Upper lobe of left lung (tissue), 6 donors: ENCODE measurements at regions not wholly inside any gene's neighbourhood (a gene's known extent, or its start where the extent isn't known, plus 50 kb on each side); places are given as distances from the start of the nearest gene placed in this dataset.
"Not testable (repeated sequence)": the region's sequence is repeated elsewhere in the genome, so short reads cannot be mapped to it uniquely, and the experiment has no call there.

ENCODE experiments used
- ATAC-seq, 2 donors: fragments of 200-7000 bp; cut with Tn5 transposase; one replicate each; pipeline ENCODE4 v1.9.1; 2022; ENCODE audit warnings: mild to moderate bottlenecking in 2 of 2, moderate library complexity in 2 of 2; ENCODE audit not compliant: low FRiP score in 2 of 2
- DNase-seq, 2 donors: peaks; one replicate each; pipeline ENCODE4 v3.0.0-alpha.2; 2019 to 2020
- H3K27ac ChIP-seq, 4 donors: fragments of 200-600 bp; sonication (generic); one replicate each; pipeline ENCODE4 v1.5.1; 2016 to 2019
- H3K27me3 ChIP-seq, 4 donors: fragments of 200-600 bp; sonication (generic); one replicate each; pipeline ENCODE4 v1.5.1; 2017 to 2019
- H3K36me3 ChIP-seq, 4 donors: fragments of 200-600 bp; sonication (generic); one replicate each; pipeline ENCODE4 v1.5.1; 2016 to 2019
- H3K4me1 ChIP-seq, 4 donors: fragments of 200-600 bp; sonication (generic); one replicate each; pipeline ENCODE4 v1.5.1; 2018 to 2019
- H3K4me3 ChIP-seq, 4 donors: fragments of 200-600 bp; sonication (generic); one replicate each; pipeline ENCODE4 v1.5.1; 2017 to 2019; ENCODE audit warnings: mild to moderate bottlenecking in 2 of 4, moderate library complexity in 1 of 4
- H3K9me3 ChIP-seq, 4 donors: fragments of 200-600 bp; sonication (generic); one replicate each; pipeline ENCODE4 v1.5.1; 2018 to 2019
- EP300 ChIP-seq, 4 donors: sonication (generic); formaldehyde crosslinking; IDR thresholded peaks; one replicate each; pipeline ENCODE4 v1.5.1; 2017; ENCODE audit warnings: antibody characterized with exemption in 4 of 4, control low read depth in 2 of 4
- POLR2A ChIP-seq, 4 donors: fragments of 450-650 bp; IDR thresholded peaks; one replicate each; pipeline ENCODE4 v1.5.1; 2016 to 2017; ENCODE audit warnings: antibody characterized with exemption in 4 of 4, mild to moderate bottlenecking in 2 of 4
- POLR2AphosphoS5 ChIP-seq, 2 donors: sonication (generic); formaldehyde crosslinking; IDR thresholded peaks; one replicate each; pipeline ENCODE4 v1.5.1; 2017; ENCODE audit warnings: antibody characterized with exemption in 2 of 2
- WGBS, 2 donors: methylation state at CpG; one replicate each; pipeline ENCODE4 v1.1.5; 2017 to 2018; 5-methylcytosine and 5-hydroxymethylcytosine counted together
- TF ChIP-seq, protein P1 (sequence below), 6 experiments: fragments of 450-650 bp in 4 of 6; fragments of 200-600 bp in 2 of 6; sonication (generic) in 2 of 6; IDR thresholded peaks; one replicate each; pipeline ENCODE4 v1.5.1; 2016 to 2019; ENCODE audit warnings: antibody characterized with exemption in 6 of 6
- donor health status: DM: no; HTN: no; CAD: no; lungs with moderate emphysema.
- donor health status: DM: no; HTN: yes; CAD: no; lungs with severe emphysema.

- no peaks in the 10 kb centered on the region for H3K27me3 ChIP-seq
- no peak overlapping the region for H3K27ac ChIP-seq
- H3K4me3 ChIP-seq: no peak overlapping the region
- peaks cover 0 to 18% (median 0%) of the 10 kb centered on the region in 4 donors for H3K9me3 ChIP-seq
- TF ChIP-seq POLR2A (IDR thresholded peaks at IDR 0.05) (no peak), EP300 (IDR thresholded peaks at IDR 0.05) (no peak), POLR2AphosphoS5 (IDR thresholded peaks at IDR 0.05) (no peak)
- TF ChIP-seq, protein P1, sequence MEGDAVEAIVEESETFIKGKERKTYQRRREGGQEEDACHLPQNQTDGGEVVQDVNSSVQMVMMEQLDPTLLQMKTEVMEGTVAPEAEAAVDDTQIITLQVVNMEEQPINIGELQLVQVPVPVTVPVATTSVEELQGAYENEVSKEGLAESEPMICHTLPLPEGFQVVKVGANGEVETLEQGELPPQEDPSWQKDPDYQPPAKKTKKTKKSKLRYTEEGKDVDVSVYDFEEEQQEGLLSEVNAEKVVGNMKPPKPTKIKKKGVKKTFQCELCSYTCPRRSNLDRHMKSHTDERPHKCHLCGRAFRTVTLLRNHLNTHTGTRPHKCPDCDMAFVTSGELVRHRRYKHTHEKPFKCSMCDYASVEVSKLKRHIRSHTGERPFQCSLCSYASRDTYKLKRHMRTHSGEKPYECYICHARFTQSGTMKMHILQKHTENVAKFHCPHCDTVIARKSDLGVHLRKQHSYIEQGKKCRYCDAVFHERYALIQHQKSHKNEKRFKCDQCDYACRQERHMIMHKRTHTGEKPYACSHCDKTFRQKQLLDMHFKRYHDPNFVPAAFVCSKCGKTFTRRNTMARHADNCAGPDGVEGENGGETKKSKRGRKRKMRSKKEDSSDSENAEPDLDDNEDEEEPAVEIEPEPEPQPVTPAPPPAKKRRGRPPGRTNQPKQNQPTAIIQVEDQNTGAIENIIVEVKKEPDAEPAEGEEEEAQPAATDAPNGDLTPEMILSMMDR (IDR thresholded peaks at IDR 0.05): no peak
- 70 to 78% methylated on average over 4 to 6 of the region's 6 CpGs for WGBS, 2 donors
- H3K36me3 ChIP-seq: no peaks in the 10 kb centered on the region
- H3K4me1 ChIP-seq: no peaks in the 10 kb centered on the region
- ATAC-seq: no peak
- no peak for DNase-seq
Observed at GRCh38 chr2:57022496-57022895, 838.7 kb downstream of the CCDC85A start.

DNA sequence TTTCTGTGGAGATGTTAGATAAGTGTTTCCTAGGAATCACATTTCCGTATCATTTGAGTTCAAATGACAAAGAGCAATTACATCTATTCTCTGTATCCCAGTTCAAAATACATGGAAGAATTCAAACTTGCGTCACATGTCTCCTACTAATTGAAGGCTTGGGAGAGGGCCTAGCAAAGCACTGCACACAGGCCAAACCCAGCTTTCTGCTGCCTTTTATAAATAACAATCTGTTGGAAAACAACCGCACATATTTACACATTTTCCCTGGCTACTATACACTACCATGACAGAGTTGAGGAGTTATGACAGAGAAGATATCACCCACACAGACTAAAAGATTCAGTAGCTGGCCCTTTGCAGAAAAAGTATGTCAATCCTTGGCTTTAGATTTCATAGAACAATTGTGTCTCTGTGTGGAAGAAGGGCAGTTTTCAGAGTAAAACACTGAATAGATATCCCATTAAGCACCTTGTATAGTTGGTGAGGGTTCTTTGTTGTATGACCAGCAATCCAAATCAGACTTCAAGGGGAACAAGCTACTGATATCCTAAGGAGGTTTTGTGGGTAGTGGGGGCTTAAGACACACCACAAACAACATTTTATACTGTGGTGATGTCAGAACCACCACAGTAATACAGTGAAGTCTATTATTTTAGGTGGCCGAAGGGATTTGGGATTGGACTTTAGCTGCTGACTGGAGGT is 861.3 kb downstream of the CCDC85A start:
- no peaks in the 10 kb centered on the region for H3K9me3 ChIP-seq
- H3K4me3 ChIP-seq: no peak overlapping the region
- H3K27me3 ChIP-seq: no peaks in the 10 kb centered on the region
- TF ChIP-seq, protein P1 (IDR thresholded peaks at IDR 0.05): no peak
- TF ChIP-seq EP300 (IDR thresholded peaks at IDR 0.05) (no peak), POLR2AphosphoS5 (IDR thresholded peaks at IDR 0.05) (no peak), POLR2A (IDR thresholded peaks at IDR 0.05) (no peak)
- ATAC-seq: no peak
- H3K36me3 ChIP-seq: no peaks in the 10 kb centered on the region
- H3K4me1 ChIP-seq: no peaks in the 10 kb centered on the region
- no peak overlapping the region for H3K27ac ChIP-seq
- WGBS, 2 donors: 88 to 91% methylated on average over 4 of the region's 4 CpGs
- no peak for DNase-seq

GRCh38 chr2:57049273-57049672 is 865.5 kb downstream of the CCDC85A start:
- no peaks in the 10 kb centered on the region for H3K4me1 ChIP-seq

DNA sequence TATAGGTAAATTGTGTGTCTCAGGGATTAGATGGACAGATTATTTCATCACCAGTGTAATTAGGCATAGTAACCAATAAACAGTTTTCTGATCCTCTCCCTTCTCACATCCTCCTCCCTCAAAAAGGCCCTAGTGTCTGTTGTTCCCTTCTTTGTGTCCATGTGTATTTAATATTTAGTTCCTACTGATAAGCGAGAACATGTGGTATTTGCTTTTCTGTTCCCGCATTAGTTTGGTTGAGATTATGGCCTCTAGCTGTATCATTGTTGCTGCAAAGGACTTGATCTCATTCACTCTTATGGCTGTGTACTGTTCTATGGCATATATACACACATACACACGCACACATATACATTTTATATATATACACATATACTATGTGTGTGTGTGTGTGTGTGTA is 866.2 kb downstream of the CCDC85A start:
- Histone ChIP-seq H3K4me1 (no peaks in the 10 kb centered on the region), H3K36me3 (no peaks in the 10 kb centered on the region), H3K27me3 (no peaks in the 10 kb centered on the region), H3K27ac (no peak overlapping the region), H3K9me3 (no peaks in the 10 kb centered on the region), H3K4me3 (no peak overlapping the region)
- TF ChIP-seq POLR2AphosphoS5 (IDR thresholded peaks at IDR 0.05): no peak
- TF ChIP-seq, protein P1 (IDR thresholded peaks at IDR 0.05): no peak
- TF ChIP-seq EP300 (IDR thresholded peaks at IDR 0.05): no peak
- no peak for TF ChIP-seq POLR2A (IDR thresholded peaks at IDR 0.05)
- no peak for DNase-seq
- 84 to 88% methylated on average over 3 of the region's 3 CpGs for WGBS, 2 donors
- no peak for ATAC-seq

More at GRCh38 chr2:57049273-57049672, 865.5 kb downstream of the CCDC85A start:
- Histone ChIP-seq H3K9me3 (no peaks in the 10 kb centered on the region), H3K36me3 (no peaks in the 10 kb centered on the region), H3K27me3 (no peaks in the 10 kb centered on the region), H3K27ac (no peak overlapping the region), H3K4me3 (no peak overlapping the region)
- ATAC-seq: no peak
- 68 to 95% methylated on average over 3 of the region's 3 CpGs for WGBS, 2 donors
- no peak for DNase-seq
- TF ChIP-seq POLR2AphosphoS5 (IDR thresholded peaks at IDR 0.05) (no peak), EP300 (IDR thresholded peaks at IDR 0.05) (no peak), POLR2A (IDR thresholded peaks at IDR 0.05) (no peak)
- TF ChIP-seq, protein P1 (IDR thresholded peaks at IDR 0.05): no peak

DNA sequence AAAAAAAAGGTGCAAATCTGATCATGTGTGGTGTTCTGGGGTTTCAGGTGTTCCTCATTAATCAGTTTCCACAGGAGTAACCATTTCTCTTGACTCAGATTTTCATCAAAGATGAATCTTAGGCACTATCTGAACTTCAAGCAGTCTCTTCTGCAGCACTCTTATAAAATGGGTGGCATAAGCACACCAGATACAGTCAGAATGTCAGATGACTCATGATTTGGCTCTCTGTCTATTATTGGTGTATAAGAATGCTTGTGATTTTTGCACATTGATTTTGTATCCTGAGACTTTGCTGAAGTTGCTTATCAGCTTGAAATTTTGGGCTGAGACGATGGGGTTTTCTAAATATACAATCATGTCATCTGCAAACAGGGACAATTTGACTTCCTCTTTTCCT is 882.5 kb downstream of the CCDC85A start:
- 57 to 83% methylated on average over 1 of the region's 1 CpG for WGBS, 2 donors
- H3K27me3 ChIP-seq, H3K4me3 ChIP-seq, H3K36me3 ChIP-seq, DNase-seq, H3K27ac ChIP-seq, H3K4me1 ChIP-seq, ATAC-seq, H3K9me3 ChIP-seq: not testable (repeated sequence)
